GM13977 (cell line): ENCODE measurements at regions not wholly inside any gene's neighbourhood (a gene's known extent, or its start where the extent isn't known, plus 50 kb on each side); places are given as distances from the start of the nearest gene placed in this dataset.

Experiments
- DNase-seq: peaks from one replicate; pipeline ENCODE4 v3.0.0; 2012; ENCODE audit warnings: low spot score
- CTCF ChIP-seq: IDR thresholded peaks from 2 replicates; pipeline ENCODE4 v1.5.1; 2012; ENCODE audit warnings: mild to moderate bottlenecking, control low read depth; ENCODE audit not compliant: insufficient read depth; ENCODE audit errors: extremely low read depth, missing control alignments
- in situ Hi-C: fragments of 300-500 bp; cut with MboI; formaldehyde crosslinking; loops from one replicate; pipeline ENCODE4 v1.12.0; 2022; ENCODE audit warnings: low sequenced_read_pairs, low pct_unique_long_range_greater_than_20kb, mixed read lengths, inconsistent platforms; ENCODE audit not compliant: unreplicated experiment

DNA sequence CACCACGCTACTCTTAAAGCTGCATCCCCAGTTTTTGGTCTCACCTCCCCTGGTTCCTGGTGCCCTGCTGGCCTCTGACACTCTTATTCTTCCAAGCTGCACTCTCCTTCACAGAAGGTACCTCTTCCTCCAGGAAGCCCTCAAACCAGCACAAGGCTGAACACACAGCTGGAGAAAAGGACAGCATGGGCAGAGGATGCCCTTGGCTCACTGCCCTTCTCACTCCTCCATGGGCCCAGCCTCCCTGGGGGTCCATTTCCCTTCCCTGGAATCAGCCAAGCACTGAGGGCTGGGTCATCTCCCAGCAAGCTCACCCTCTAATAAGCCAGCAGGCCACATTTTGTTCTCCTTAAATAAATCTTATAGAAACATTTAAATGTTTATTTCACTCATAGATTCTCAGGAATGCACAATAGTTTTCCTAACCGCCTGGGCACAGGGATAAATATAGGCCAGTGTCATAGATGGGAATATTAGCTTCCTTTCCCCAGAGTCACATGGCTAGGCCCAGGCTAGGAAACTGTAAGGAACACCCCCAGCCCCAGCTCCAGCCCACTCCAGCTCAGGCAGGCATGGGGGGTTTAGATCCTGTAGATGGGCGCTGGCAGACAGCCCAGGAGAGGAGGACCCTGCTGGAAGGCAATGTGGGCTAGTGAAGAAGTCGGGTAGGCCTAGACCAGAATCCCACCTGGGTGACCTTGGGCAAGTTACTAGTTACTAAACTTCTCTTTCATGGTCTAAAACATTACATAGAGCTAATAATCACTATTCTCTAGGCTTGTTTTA is 51.5 kb downstream of the IRAG1 start:
- TF ChIP-seq CTCF: no peak
- DNase-seq: no peak
- in situ Hi-C loops: no loop called here

DNA sequence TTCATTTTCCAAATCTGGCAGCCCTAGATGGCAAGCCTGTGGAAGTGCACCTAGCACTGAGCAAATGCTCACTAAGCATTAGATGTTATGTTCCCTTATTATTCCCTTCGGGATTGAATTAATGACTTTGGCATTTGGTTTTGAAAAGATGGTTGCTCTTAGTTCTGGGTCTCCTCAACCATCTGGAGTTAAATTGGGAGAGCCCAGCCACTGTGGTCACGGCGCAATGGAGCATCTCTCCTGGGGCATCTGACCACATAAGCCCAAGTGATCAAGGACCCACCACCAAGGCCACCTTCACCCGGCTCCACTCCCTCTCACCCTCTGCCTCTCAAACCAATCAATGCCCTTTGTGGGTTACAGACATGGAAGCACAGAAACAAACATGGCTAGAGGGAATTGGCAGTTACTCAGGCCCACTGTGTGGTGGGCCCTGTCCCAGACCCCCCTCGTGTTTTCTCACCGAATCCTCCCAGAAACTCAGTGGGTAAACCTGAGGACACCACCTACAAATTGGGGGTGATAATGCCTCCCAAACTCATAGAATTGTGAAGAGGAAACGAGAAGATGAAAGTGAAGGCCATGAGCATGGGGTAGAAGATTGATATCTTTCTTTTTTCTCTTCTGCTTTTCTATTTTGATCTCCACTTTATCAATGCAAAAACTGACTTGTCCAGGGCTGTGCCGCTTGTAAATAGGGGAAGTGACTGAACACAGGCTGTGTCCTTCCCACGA is 52.2 kb downstream of the IRAG1 start:
- in situ Hi-C loops: no loop called here

GRCh38 chr11:10640308-10640707 is 53.2 kb downstream of the IRAG1 start:
- DNase-seq: no peak
- no peak for TF ChIP-seq CTCF
- in situ Hi-C loops: no loop called here

More for the DNA sequence above, 52.2 kb downstream of the IRAG1 start:
- TF ChIP-seq CTCF: no peak
- peak; percentile 63 for DNase-seq

- in situ Hi-C loops: no loop called here
- no peak for TF ChIP-seq CTCF
- no peak for DNase-seq
Observed at GRCh38 chr11:10639350-10639749, 54.2 kb downstream of the IRAG1 start.

DNA sequence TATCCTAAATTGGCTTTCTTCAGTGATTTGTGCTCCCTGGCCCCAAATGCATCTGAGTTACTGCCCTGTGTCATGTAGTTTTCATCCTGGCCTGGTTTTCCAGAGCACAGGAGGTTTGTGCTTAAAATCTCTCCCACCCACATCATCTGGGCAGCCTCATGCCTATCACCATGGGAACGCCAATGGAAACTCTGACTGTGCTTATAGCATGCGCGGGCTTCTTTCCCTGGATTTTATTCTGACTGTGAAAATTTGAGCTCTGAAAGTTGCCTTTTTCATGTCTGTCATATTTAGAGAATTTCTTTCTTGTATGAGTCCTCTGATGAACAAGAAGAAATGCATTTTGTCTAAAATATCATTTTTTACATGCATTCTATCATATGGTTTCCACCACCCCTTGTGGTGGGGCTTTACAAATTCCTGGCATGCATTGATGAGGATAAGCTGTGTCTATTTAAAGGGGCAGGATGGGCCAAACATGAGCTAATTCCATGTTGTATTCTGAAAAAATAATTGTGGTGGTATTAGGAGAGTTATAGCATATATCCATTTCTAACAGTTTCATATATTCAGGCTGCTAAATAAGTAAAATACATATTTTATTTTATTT is 55.1 kb downstream of the IRAG1 start:
- no peak for TF ChIP-seq CTCF
- in situ Hi-C loops: no loop called here
- no peak for DNase-seq

DNA sequence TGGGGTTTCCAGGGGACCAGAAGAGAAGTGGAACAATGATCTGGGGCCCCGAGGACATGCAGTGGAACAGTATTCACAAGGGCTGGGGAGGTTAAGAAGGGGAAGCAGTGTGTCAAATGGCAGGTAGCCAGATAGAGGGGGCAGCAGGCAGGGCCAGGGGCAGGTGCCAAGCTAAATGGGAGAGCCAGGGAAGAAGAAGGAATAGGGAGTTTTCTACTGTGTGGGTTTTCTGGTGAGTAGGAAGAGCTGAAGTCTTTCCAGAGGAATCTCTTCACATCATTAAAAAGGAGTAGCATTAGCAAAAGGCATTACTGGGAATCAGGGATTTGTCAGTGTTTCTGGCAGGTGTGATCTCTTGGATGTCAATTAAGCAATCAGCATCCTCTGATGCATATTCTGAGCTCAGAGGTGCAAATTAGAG is 55.8 kb downstream of the IRAG1 start:
- TF ChIP-seq CTCF: no peak
- in situ Hi-C loops: no loop called here
- no peak for DNase-seq
